ENCODE measurements at regions not wholly inside any gene's neighbourhood (a gene's known extent, or its start where the extent isn't known, plus 50 kb on each side); places are given as distances from the start of the nearest gene placed in this dataset.
A peak's percentile ranks its signal among the peaks of the same experiment; 100 is the strongest.

- Histone ChIP-seq H2AFZ (ENCODE audit: low read depth, low read length) (no peak overlapping the region), H3K9me3 (ENCODE audit: control insufficient read depth, low read length) (no peaks in the 10 kb centered on the region), H4K8ac (ENCODE audit: low read length) (no peak overlapping the region)
Measured at GRCh38 chr13:106695139-106695538, 127.2 kb upstream of the ARGLU1 start.

GRCh38 chr13:106691861-106692260, 123.9 kb upstream of the ARGLU1 start:
- H3K27ac ChIP-seq (ENCODE audit: low read length, poor library complexity, severe bottlenecking), result no peak overlapping the region
- H3K4me3 ChIP-seq (ENCODE audit: insufficient read depth in 1 of 2, low read depth in 1 of 2, low read length in 2 of 2), result no peak overlapping the region
- no peak overlapping the region for H2AFZ ChIP-seq (ENCODE audit: low read depth, low read length)
- no peaks in the 10 kb centered on the region for H3K9me3 ChIP-seq (ENCODE audit: control insufficient read depth, low read length)
- H4K91ac ChIP-seq (ENCODE audit: low read length), result no peak overlapping the region
- H3K14ac ChIP-seq (ENCODE audit: low read length in 2 of 2), result no peak overlapping the region
- no peak overlapping the region for H2AK5ac ChIP-seq (ENCODE audit: low read length, severe bottlenecking)
- H3K36me3 ChIP-seq (ENCODE audit: control insufficient read depth in 1 of 2, insufficient read depth in 2 of 2, low read depth in 1 of 2, low read length in 2 of 2), result no peaks in the 10 kb centered on the region
- H3K4ac ChIP-seq (ENCODE audit: low read depth in 1 of 2, low read length in 2 of 2), result no peak overlapping the region
- H3K23ac ChIP-seq (ENCODE audit: low read length in 2 of 2), result no peak overlapping the region
- no peak overlapping the region for H2BK12ac ChIP-seq (ENCODE audit: low read length in 2 of 2)
- no peaks in the 10 kb centered on the region for H3K79me1 ChIP-seq (replicated peaks; ENCODE audit: low read length, poor library complexity, severe bottlenecking)
- no peaks in the 10 kb centered on the region for H3K4me1 ChIP-seq (ENCODE audit: control insufficient read depth, insufficient read depth, low read depth, low read length)
- no peak overlapping the region for H3K4me2 ChIP-seq (ENCODE audit: low read length, poor library complexity, severe bottlenecking)
- H3K18ac ChIP-seq (ENCODE audit: low read depth in 1 of 2, low read length in 2 of 2), result no peak overlapping the region
- no peak overlapping the region for H2BK120ac ChIP-seq (ENCODE audit: low read depth, low read length)
- WGBS, result 83% methylated on average over 1 of the region's 2 CpGs
- no peak overlapping the region for H2BK15ac ChIP-seq (ENCODE audit: low read depth, poor library complexity, severe bottlenecking)
- no peak overlapping the region for H4K8ac ChIP-seq (ENCODE audit: low read length)
- DNase-seq, result no peak
- H3K27me3 ChIP-seq (ENCODE audit: control insufficient read depth in 1 of 2, insufficient read depth in 1 of 2, low read length in 2 of 2), result peaks cover 0 to 9% of the 10 kb centered on the region in 2 experiments
- no peak overlapping the region for H2BK5ac ChIP-seq (ENCODE audit: low read depth, low read length, poor library complexity, severe bottlenecking)
- no peak overlapping the region for H3K9ac ChIP-seq (ENCODE audit: low read length)

More at GRCh38 chr13:106695139-106695538, 127.2 kb upstream of the ARGLU1 start:
- Histone ChIP-seq H3K27me3 (ENCODE audit: control insufficient read depth in 1 of 2, insufficient read depth in 1 of 2, low read length in 2 of 2) (no peaks in the 10 kb centered on the region), H2BK15ac (ENCODE audit: low read depth, poor library complexity, severe bottlenecking) (no peak overlapping the region), H2BK5ac (ENCODE audit: low read depth, low read length, poor library complexity, severe bottlenecking) (no peak overlapping the region), H3K27ac (ENCODE audit: low read length, poor library complexity, severe bottlenecking) (no peak overlapping the region), H3K14ac (ENCODE audit: low read length in 2 of 2) (no peak overlapping the region), H2AK5ac (ENCODE audit: low read length, severe bottlenecking) (no peak overlapping the region), H3K79me1 (replicated peaks; ENCODE audit: low read length, poor library complexity, severe bottlenecking) (no peaks in the 10 kb centered on the region), H3K23ac (ENCODE audit: low read length in 2 of 2) (no peak overlapping the region), H3K18ac (ENCODE audit: low read depth in 1 of 2, low read length in 2 of 2) (no peak overlapping the region), H3K4ac (ENCODE audit: low read depth in 1 of 2, low read length in 2 of 2) (no peak overlapping the region), H2BK120ac (ENCODE audit: low read depth, low read length) (no peak overlapping the region), H3K9ac (ENCODE audit: low read length) (no peak overlapping the region), H3K4me3 (ENCODE audit: insufficient read depth in 1 of 2, low read depth in 1 of 2, low read length in 2 of 2) (no peak overlapping the region), H3K4me2 (ENCODE audit: low read length, poor library complexity, severe bottlenecking) (no peak overlapping the region), H4K91ac (ENCODE audit: low read length) (no peak overlapping the region), H3K36me3 (ENCODE audit: control insufficient read depth in 1 of 2, insufficient read depth in 2 of 2, low read depth in 1 of 2, low read length in 2 of 2) (no peaks in the 10 kb centered on the region), H3K4me1 (ENCODE audit: control insufficient read depth, insufficient read depth, low read depth, low read length) (no peaks in the 10 kb centered on the region), H2BK12ac (ENCODE audit: low read length in 2 of 2) (no peak overlapping the region)
- DNase-seq, result no peak

DNA sequence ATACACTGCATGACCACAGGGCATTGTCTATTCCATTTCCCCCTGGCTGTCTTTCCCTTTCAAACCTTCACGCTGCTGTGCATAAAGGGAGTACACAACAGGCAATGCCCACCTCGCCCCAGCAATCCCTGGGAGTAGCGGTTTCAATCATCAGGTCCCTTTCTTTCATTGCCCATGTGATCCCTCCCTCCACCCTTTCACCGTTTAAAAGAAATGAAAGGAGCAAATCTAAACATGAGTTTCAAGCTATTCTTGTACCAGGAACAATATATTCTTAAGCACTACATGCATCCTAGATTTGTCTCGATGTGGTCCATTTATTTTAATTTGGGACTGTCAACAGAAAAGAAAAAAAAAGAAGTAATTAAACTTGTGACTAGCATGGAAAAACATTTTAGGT, 123.4 kb upstream of the ARGLU1 start:
- Histone ChIP-seq H2BK5ac (ENCODE audit: low read depth, low read length, poor library complexity, severe bottlenecking) (no peak overlapping the region), H3K14ac (ENCODE audit: low read length in 2 of 2) (no peak overlapping the region), H3K4me3 (ENCODE audit: insufficient read depth in 1 of 2, low read depth in 1 of 2, low read length in 2 of 2) (no peak overlapping the region), H2BK12ac (ENCODE audit: low read length in 2 of 2) (no peak overlapping the region), H3K36me3 (ENCODE audit: control insufficient read depth in 1 of 2, insufficient read depth in 2 of 2, low read depth in 1 of 2, low read length in 2 of 2) (no peaks in the 10 kb centered on the region), H3K18ac (ENCODE audit: low read depth in 1 of 2, low read length in 2 of 2) (no peak overlapping the region), H3K23ac (ENCODE audit: low read length in 2 of 2) (no peak overlapping the region), H3K27ac (ENCODE audit: low read length, poor library complexity, severe bottlenecking) (no peak overlapping the region), H3K9ac (ENCODE audit: low read length) (no peak overlapping the region), H2AFZ (ENCODE audit: low read depth, low read length) (no peak overlapping the region), H2AK5ac (ENCODE audit: low read length, severe bottlenecking) (no peak overlapping the region), H3K79me1 (replicated peaks; ENCODE audit: low read length, poor library complexity, severe bottlenecking) (no peaks in the 10 kb centered on the region), H3K4ac (ENCODE audit: low read depth in 1 of 2, low read length in 2 of 2) (no peak overlapping the region), H3K9me3 (ENCODE audit: control insufficient read depth, low read length) (no peaks in the 10 kb centered on the region), H4K91ac (ENCODE audit: low read length) (no peak overlapping the region), H4K8ac (ENCODE audit: low read length) (no peak overlapping the region), H3K4me2 (ENCODE audit: low read length, poor library complexity, severe bottlenecking) (no peak overlapping the region), H3K27me3 (ENCODE audit: control insufficient read depth in 1 of 2, insufficient read depth in 1 of 2, low read length in 2 of 2) (peaks cover 0 to 9% of the 10 kb centered on the region in 2 experiments), H2BK15ac (ENCODE audit: low read depth, poor library complexity, severe bottlenecking) (no peak overlapping the region), H2BK120ac (ENCODE audit: low read depth, low read length) (no peak overlapping the region), H3K4me1 (ENCODE audit: control insufficient read depth, insufficient read depth, low read depth, low read length) (no peaks in the 10 kb centered on the region)
- 76% methylated on average over 5 of the region's 5 CpGs for WGBS
- DNase-seq, result no peak

DNA sequence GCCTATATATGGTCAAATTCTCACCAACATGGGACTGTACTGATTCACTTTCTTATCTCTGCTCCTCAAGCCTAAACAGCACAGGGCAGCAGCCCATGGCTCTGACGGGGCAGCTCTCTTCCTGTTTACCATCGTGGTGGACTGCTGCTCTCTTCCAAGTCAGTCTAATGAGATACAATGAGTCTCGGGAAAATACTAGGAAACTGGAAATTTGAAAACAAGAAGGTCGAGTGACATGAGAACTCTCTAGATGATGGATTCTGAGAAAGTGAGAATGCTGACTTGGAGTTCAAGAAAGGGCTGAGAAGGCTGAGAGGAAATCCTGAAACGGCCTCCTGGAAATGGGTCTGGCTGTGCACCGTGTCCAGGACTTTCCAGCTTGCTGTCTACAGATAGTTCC, 122.8 kb upstream of the ARGLU1 start:
- H3K18ac ChIP-seq (ENCODE audit: low read depth in 1 of 2, low read length in 2 of 2), result no peak overlapping the region
- H3K79me1 ChIP-seq (replicated peaks; ENCODE audit: low read length, poor library complexity, severe bottlenecking), result no peaks in the 10 kb centered on the region
- no peak overlapping the region for H2AFZ ChIP-seq (ENCODE audit: low read depth, low read length)
- H2BK15ac ChIP-seq (ENCODE audit: low read depth, poor library complexity, severe bottlenecking), result no peak overlapping the region
- H3K27me3 ChIP-seq (ENCODE audit: control insufficient read depth in 1 of 2, insufficient read depth in 1 of 2, low read length in 2 of 2), result peaks cover 0 to 9% of the 10 kb centered on the region in 2 experiments
- no peak overlapping the region for H3K14ac ChIP-seq (ENCODE audit: low read length in 2 of 2)
- no peak overlapping the region for H3K9ac ChIP-seq (ENCODE audit: low read length)
- no peaks in the 10 kb centered on the region for H3K36me3 ChIP-seq (ENCODE audit: control insufficient read depth in 1 of 2, insufficient read depth in 2 of 2, low read depth in 1 of 2, low read length in 2 of 2)
- no peak overlapping the region for H3K4me2 ChIP-seq (ENCODE audit: low read length, poor library complexity, severe bottlenecking)
- no peak overlapping the region for H3K4me3 ChIP-seq (ENCODE audit: insufficient read depth in 1 of 2, low read depth in 1 of 2, low read length in 2 of 2)
- peak; percentile 1 for DNase-seq
- no peaks in the 10 kb centered on the region for H3K9me3 ChIP-seq (ENCODE audit: control insufficient read depth, low read length)
- H3K27ac ChIP-seq (ENCODE audit: low read length, poor library complexity, severe bottlenecking), result no peak overlapping the region
- H2AK5ac ChIP-seq (ENCODE audit: low read length, severe bottlenecking), result no peak overlapping the region
- H3K23ac ChIP-seq (ENCODE audit: low read length in 2 of 2), result no peak overlapping the region
- H2BK120ac ChIP-seq (ENCODE audit: low read depth, low read length), result no peak overlapping the region
- no peak overlapping the region for H4K91ac ChIP-seq (ENCODE audit: low read length)
- H4K8ac ChIP-seq (ENCODE audit: low read length), result no peak overlapping the region
- H2BK5ac ChIP-seq (ENCODE audit: low read depth, low read length, poor library complexity, severe bottlenecking), result no peak overlapping the region
- H3K4me1 ChIP-seq (ENCODE audit: control insufficient read depth, insufficient read depth, low read depth, low read length), result no peaks in the 10 kb centered on the region
- H3K4ac ChIP-seq (ENCODE audit: low read depth in 1 of 2, low read length in 2 of 2), result no peak overlapping the region
- no peak overlapping the region for H2BK12ac ChIP-seq (ENCODE audit: low read length in 2 of 2)
- WGBS, result 31% methylated on average over 6 of the region's 6 CpGs

Data from mesenchymal stem cell (in vitro differentiated cells and primary cell).